GM18867 (cell line): ENCODE measurements at regions not wholly inside any gene's neighbourhood (a gene's known extent, or its start where the extent isn't known, plus 50 kb on each side); places are given as distances from the start of the nearest gene placed in this dataset.
"Not testable (repeated sequence)": the region's sequence is repeated elsewhere in the genome, so short reads cannot be mapped to it uniquely, and the experiment has no call there.

Source experiments
- ATAC-seq: cut with Tn5 transposase; IDR thresholded peaks from one replicate; pipeline ENCODE4 v1.9.1; 2021; ENCODE audit warnings: mild to moderate bottlenecking, moderate library complexity; ENCODE audit not compliant: unreplicated experiment

- ATAC-seq = no peak
Observed at GRCh38 chr6:3900744-3901336, 51.7 kb downstream of the FAM50B start.

- no peak for ATAC-seq
Observed at GRCh38 chr6:3902871-3903648, 53.9 kb downstream of the FAM50B start.

- ATAC-seq = no peak
Observed at GRCh38 chr6:3904518-3904917, 55.3 kb downstream of the FAM50B start.

GRCh38 chr6:3905945-3906845 lies 57.0 kb downstream of the FAM50B start:
- ATAC-seq = no peak

GRCh38 chr6:3906846-3907151 lies 57.6 kb downstream of the FAM50B start:
- ATAC-seq = no peak

- ATAC-seq = no peak
Observed at GRCh38 chr6:3908223-3908622, 59.0 kb downstream of the FAM50B start.

GRCh38 chr6:3908961-3909360 lies 59.8 kb downstream of the FAM50B start:
- no peak for ATAC-seq

GRCh38 chr6:3910106-3910663 lies 61.0 kb downstream of the FAM50B start:
- ATAC-seq = no peak

- ATAC-seq = no peak
Observed at GRCh38 chr6:3911130-3911529, 62.0 kb downstream of the FAM50B start.

- no peak for ATAC-seq
Observed at GRCh38 chr6:3911614-3912336, 62.6 kb downstream of the FAM50B start.

GRCh38 chr6:3912361-3913076 lies 63.3 kb downstream of the FAM50B start:
- no peak for ATAC-seq

GRCh38 chr6:3913077-3913957 lies 64.1 kb downstream of the FAM50B start:
- no peak for ATAC-seq

GRCh38 chr6:3913958-3914337 lies 64.8 kb downstream of the FAM50B start:
- ATAC-seq = no peak

- ATAC-seq = no peak
Observed at GRCh38 chr6:3915076-3915791, 66.1 kb downstream of the FAM50B start.

GRCh38 chr6:3916211-3916610 lies 67.0 kb downstream of the FAM50B start:
- ATAC-seq = no peak

- not testable (repeated sequence) for ATAC-seq
Observed at GRCh38 chr6:3916749-3917148, 67.6 kb downstream of the FAM50B start.

GRCh38 chr6:3918469-3918868 lies 69.3 kb downstream of the FAM50B start:
- no peak for ATAC-seq

GRCh38 chr6:3919130-3919628 lies 70.0 kb downstream of the FAM50B start:
- no peak for ATAC-seq
